ENCODE measurements at regions not wholly inside any gene's neighbourhood (a gene's known extent, or its start where the extent isn't known, plus 50 kb on each side); places are given as distances from the start of the nearest gene placed in this dataset.

GRCh38 chr12:114852976-114853529, 169.1 kb upstream of the TBX3 start:
- H3K4me2 ChIP-seq (ENCODE audit: extremely low read depth, insufficient read depth, low read length): no peak overlapping the region
- TF ChIP-seq CTCF (conservative IDR thresholded peaks at IDR 0.05 in 1 of 2, IDR thresholded peaks at IDR 0.05 in 1 of 2; ENCODE audit: low read depth in 1 of 2, low read length in 2 of 2): no peak
- no peak for TF ChIP-seq EZH2 (IDR thresholded peaks at IDR 0.05; ENCODE audit: low read length, missing control alignments)

GRCh38 chr12:114851981-114852380, 168.0 kb upstream of the TBX3 start:
- Histone ChIP-seq H3K4me1 (ENCODE audit: control insufficient read depth, extremely low read depth, insufficient read depth, low read length) (peaks cover 9% of the 10 kb centered on the region), H2AFZ (ENCODE audit: low read length) (no peak overlapping the region), H3K36me3 (ENCODE audit: control insufficient read depth, insufficient read depth, low read length) (no peaks in the 10 kb centered on the region), H3K27ac (ENCODE audit: insufficient read depth, low read length) (no peak overlapping the region), H3K27me3 (ENCODE audit: control insufficient read depth, insufficient read depth, low read length) (no peaks in the 10 kb centered on the region), H4K20me1 (ENCODE audit: control insufficient read depth, extremely low read depth, insufficient read depth, low read length) (no peaks in the 10 kb centered on the region), H3K9ac (ENCODE audit: insufficient read depth, low read length) (no peak overlapping the region), H3K4me3 (replicated peaks in 1 of 4; ENCODE audit: control extremely low read depth in 1 of 4, insufficient read depth in 1 of 4, low read depth in 3 of 4, low read length in 4 of 4) (no peak overlapping the region), H3K4me2 (ENCODE audit: extremely low read depth, insufficient read depth, low read length) (no peak overlapping the region), H3K9me3 (ENCODE audit: control insufficient read depth, insufficient read depth, low read depth, low read length) (no peaks in the 10 kb centered on the region), H3K79me2 (ENCODE audit: control insufficient read depth, insufficient read depth, low read length) (no peaks in the 10 kb centered on the region)
- TF ChIP-seq CTCF (conservative IDR thresholded peaks at IDR 0.05 in 1 of 2, IDR thresholded peaks at IDR 0.05 in 1 of 2; ENCODE audit: low read depth in 1 of 2, low read length in 2 of 2): no peak
- no peak for TF ChIP-seq EZH2 (IDR thresholded peaks at IDR 0.05; ENCODE audit: low read length, missing control alignments)
- DNase-seq (ENCODE audit: low read depth in 2 of 2): no peak

More at GRCh38 chr12:114852976-114853529, 169.1 kb upstream of the TBX3 start:
- DNase-seq (ENCODE audit: low read depth in 2 of 2): peak in 1 of 2 donors; percentile 78
- Histone ChIP-seq H3K4me3 (replicated peaks in 1 of 4; ENCODE audit: control extremely low read depth in 1 of 4, insufficient read depth in 1 of 4, low read depth in 3 of 4, low read length in 4 of 4) (no peak overlapping the region), H3K36me3 (ENCODE audit: control insufficient read depth, insufficient read depth, low read length) (no peaks in the 10 kb centered on the region), H3K79me2 (ENCODE audit: control insufficient read depth, insufficient read depth, low read length) (no peaks in the 10 kb centered on the region), H3K9ac (ENCODE audit: insufficient read depth, low read length) (no peak overlapping the region), H2AFZ (ENCODE audit: low read length) (no peak overlapping the region), H3K9me3 (ENCODE audit: control insufficient read depth, insufficient read depth, low read depth, low read length) (no peaks in the 10 kb centered on the region), H3K4me1 (ENCODE audit: control insufficient read depth, extremely low read depth, insufficient read depth, low read length) (peaks cover 9% of the 10 kb centered on the region), H4K20me1 (ENCODE audit: control insufficient read depth, extremely low read depth, insufficient read depth, low read length) (no peaks in the 10 kb centered on the region), H3K27ac (ENCODE audit: insufficient read depth, low read length) (no peak overlapping the region), H3K27me3 (ENCODE audit: control insufficient read depth, insufficient read depth, low read length) (no peaks in the 10 kb centered on the region)

- Histone ChIP-seq H4K20me1 (ENCODE audit: control insufficient read depth, extremely low read depth, insufficient read depth, low read length) (no peaks in the 10 kb centered on the region), H3K4me3 (replicated peaks in 1 of 4; ENCODE audit: control extremely low read depth in 1 of 4, insufficient read depth in 1 of 4, low read depth in 3 of 4, low read length in 4 of 4) (no peak overlapping the region), H3K4me2 (ENCODE audit: extremely low read depth, insufficient read depth, low read length) (no peak overlapping the region), H3K27me3 (ENCODE audit: control insufficient read depth, insufficient read depth, low read length) (no peaks in the 10 kb centered on the region), H3K27ac (ENCODE audit: insufficient read depth, low read length) (no peak overlapping the region), H3K36me3 (ENCODE audit: control insufficient read depth, insufficient read depth, low read length) (no peaks in the 10 kb centered on the region), H3K9me3 (ENCODE audit: control insufficient read depth, insufficient read depth, low read depth, low read length) (no peaks in the 10 kb centered on the region), H3K79me2 (ENCODE audit: control insufficient read depth, insufficient read depth, low read length) (no peaks in the 10 kb centered on the region), H2AFZ (ENCODE audit: low read length) (no peak overlapping the region), H3K9ac (ENCODE audit: insufficient read depth, low read length) (no peak overlapping the region), H3K4me1 (ENCODE audit: control insufficient read depth, extremely low read depth, insufficient read depth, low read length) (peaks cover 9% of the 10 kb centered on the region)
- TF ChIP-seq CTCF (conservative IDR thresholded peaks at IDR 0.05 in 1 of 2, IDR thresholded peaks at IDR 0.05 in 1 of 2; ENCODE audit: low read depth in 1 of 2, low read length in 2 of 2): no peak
- TF ChIP-seq EZH2 (IDR thresholded peaks at IDR 0.05; ENCODE audit: low read length, missing control alignments): no peak
- DNase-seq (ENCODE audit: low read depth in 2 of 2): no peak
These were observed 166.8 kb upstream of the TBX3 start for GRCh38 chr12:114850661-114851275.

All from fibroblast of lung (primary cell).